Activated T-helper 2 cell treated with anti-CD3 and anti-CD28 coated beads, Interferon-gamma antibody, Interleukin-2, Interleukin-4, amounts not matched to agents 10 μg/mL and 5 μg/mL and 100 μg/mL, durations not matched to agents 14 hours and 24 hours and 36 hours (primary cell): ENCODE measurements at regions not wholly inside any gene's neighbourhood (a gene's known extent, or its start where the extent isn't known, plus 50 kb on each side); places are given as distances from the start of the nearest gene placed in this dataset.

ENCODE experiments used
- DNase-seq: peaks from one replicate; pipeline ENCODE4 v3.0.0; 2021; ENCODE audit warnings: low spot score
- H3K27ac Mint-ChIP-seq: one replicate; pipeline ENCODE4 v1.8.0; 2021; ENCODE audit warnings: mixed read lengths
- H3K27me3 Mint-ChIP-seq: one replicate; pipeline ENCODE4 v1.8.0; 2021; ENCODE audit warnings: low read depth, mixed read lengths
- H3K36me3 Mint-ChIP-seq: one replicate; pipeline ENCODE4 v1.8.0; 2021; ENCODE audit warnings: low read depth, mixed read lengths
- H3K4me1 Mint-ChIP-seq: one replicate; pipeline ENCODE4 v1.8.0; 2021; ENCODE audit warnings: low read depth, mixed read lengths
- H3K4me3 Mint-ChIP-seq: one replicate; pipeline ENCODE4 v1.8.0; 2021; ENCODE audit warnings: low read depth, mild to moderate bottlenecking, moderate library complexity, mixed read lengths
- H3K9me3 Mint-ChIP-seq: one replicate; pipeline ENCODE4 v1.8.0; 2021; ENCODE audit warnings: mixed read lengths
- intact Hi-C: fragments of 100-400 bp; cut with micrococcal nuclease; formaldehyde crosslinking; loops from one replicate; pipeline ENCODE4 v1.15.1; 2023

- Mint-ChIP-seq H3K36me3 (no peaks in the 10 kb centered on the region), H3K4me1 (no peaks in the 10 kb centered on the region), H3K27ac (no peak overlapping the region), H3K4me3 (no peak overlapping the region), H3K9me3 (no peaks in the 10 kb centered on the region), H3K27me3 (peaks cover 6% of the 10 kb centered on the region)
- DNase-seq = no peak
- intact Hi-C loops = no loop called here
These were observed 60.3 kb upstream of the DAB2 start for GRCh38 chr5:39485079-39485478.

GRCh38 chr5:39484673-39485072 lies 59.9 kb upstream of the DAB2 start:
- intact Hi-C loops = no loop called here
- no peaks in the 10 kb centered on the region for H3K4me1 Mint-ChIP-seq
- no peaks in the 10 kb centered on the region for H3K36me3 Mint-ChIP-seq
- no peaks in the 10 kb centered on the region for H3K9me3 Mint-ChIP-seq
- DNase-seq = no peak
- no peak overlapping the region for H3K27ac Mint-ChIP-seq
- no peak overlapping the region for H3K4me3 Mint-ChIP-seq
- peaks cover 9% of the 10 kb centered on the region for H3K27me3 Mint-ChIP-seq

GRCh38 chr5:39482098-39482497 lies 57.3 kb upstream of the DAB2 start:
- Mint-ChIP-seq H3K4me3 (no peak overlapping the region), H3K9me3 (no peaks in the 10 kb centered on the region), H3K27me3 (peaks cover 9% of the 10 kb centered on the region), H3K36me3 (no peaks in the 10 kb centered on the region), H3K27ac (no peak overlapping the region), H3K4me1 (no peaks in the 10 kb centered on the region)
- DNase-seq = no peak
- intact Hi-C loops = no loop called here

- no peaks in the 10 kb centered on the region for H3K36me3 Mint-ChIP-seq
- DNase-seq = no peak
- H3K4me1 Mint-ChIP-seq = no peaks in the 10 kb centered on the region
- no peak overlapping the region for H3K27ac Mint-ChIP-seq
- intact Hi-C loops = no loop called here
- H3K9me3 Mint-ChIP-seq = no peaks in the 10 kb centered on the region
- H3K4me3 Mint-ChIP-seq = no peak overlapping the region
- H3K27me3 Mint-ChIP-seq = peaks cover 3% of the 10 kb centered on the region
These were observed 54.8 kb upstream of the DAB2 start for GRCh38 chr5:39479537-39479936.

- H3K4me3 Mint-ChIP-seq = no peak overlapping the region
- no peaks in the 10 kb centered on the region for H3K9me3 Mint-ChIP-seq
- no peaks in the 10 kb centered on the region for H3K36me3 Mint-ChIP-seq
- no peak overlapping the region for H3K27ac Mint-ChIP-seq
- DNase-seq = no peak
- H3K27me3 Mint-ChIP-seq = peaks cover 3% of the 10 kb centered on the region
- H3K4me1 Mint-ChIP-seq = no peaks in the 10 kb centered on the region
- intact Hi-C loops = no loop called here
These were observed 54.1 kb upstream of the DAB2 start for GRCh38 chr5:39478863-39479262.

- Mint-ChIP-seq H3K4me3 (no peak overlapping the region), H3K9me3 (no peaks in the 10 kb centered on the region), H3K4me1 (no peaks in the 10 kb centered on the region), H3K36me3 (no peaks in the 10 kb centered on the region), H3K27me3 (peaks cover 3% of the 10 kb centered on the region), H3K27ac (no peak overlapping the region)
- no peak for DNase-seq
- intact Hi-C loops = no loop called here
These were observed 52.1 kb upstream of the DAB2 start for GRCh38 chr5:39476843-39477220.

GRCh38 chr5:39475881-39476842 lies 51.4 kb upstream of the DAB2 start:
- H3K9me3 Mint-ChIP-seq = no peaks in the 10 kb centered on the region
- intact Hi-C loops = no loop called here
- H3K4me3 Mint-ChIP-seq = no peak overlapping the region
- no peaks in the 10 kb centered on the region for H3K4me1 Mint-ChIP-seq
- H3K27me3 Mint-ChIP-seq = peaks cover 2% of the 10 kb centered on the region
- H3K27ac Mint-ChIP-seq = no peak overlapping the region
- no peaks in the 10 kb centered on the region for H3K36me3 Mint-ChIP-seq
- no peak for DNase-seq

GRCh38 chr5:39475159-39475571 lies 50.4 kb upstream of the DAB2 start:
- no peaks in the 10 kb centered on the region for H3K36me3 Mint-ChIP-seq
- DNase-seq = no peak
- H3K4me1 Mint-ChIP-seq = no peaks in the 10 kb centered on the region
- intact Hi-C loops = no loop called here
- peaks cover 2% of the 10 kb centered on the region for H3K27me3 Mint-ChIP-seq
- H3K4me3 Mint-ChIP-seq = no peak overlapping the region
- H3K9me3 Mint-ChIP-seq = no peaks in the 10 kb centered on the region
- no peak overlapping the region for H3K27ac Mint-ChIP-seq
